ENCODE measurements at regions not wholly inside any gene's neighbourhood (a gene's known extent, or its start where the extent isn't known, plus 50 kb on each side); places are given as distances from the start of the nearest gene placed in this dataset.

- Histone ChIP-seq H3K4me3 (ENCODE audit: extremely low read depth in 1 of 4, insufficient read depth in 2 of 4, low read depth in 3 of 4, low read length in 4 of 4) (no peak overlapping the region), H3K14ac (ENCODE audit: insufficient read length) (no peak overlapping the region), H3K79me1 (ENCODE audit: low read depth, low read length) (no peaks in the 10 kb centered on the region), H2BK15ac (ENCODE audit: low read length) (no peak overlapping the region), H2AFZ (ENCODE audit: low read length) (no peak overlapping the region), H3K9ac (replicated peaks in 1 of 4; ENCODE audit: extremely low read depth in 1 of 4, low read depth in 3 of 4, low read length in 3 of 4) (no peak overlapping the region), H3K23me2 (ENCODE audit: low read depth, low read length) (no peaks in the 10 kb centered on the region), H3K4me2 (ENCODE audit: insufficient read depth in 1 of 2, low read depth in 2 of 2, low read length in 2 of 2) (no peak overlapping the region), H4K8ac (ENCODE audit: extremely low read depth, insufficient read depth, low read length) (no peak overlapping the region), H3K56ac (replicated peaks; ENCODE audit: insufficient read length, low read depth, low read length) (no peak overlapping the region), H3K36me3 (ENCODE audit: control insufficient read depth in 2 of 4, insufficient read depth in 4 of 4, low read length in 3 of 4) (no peaks in the 10 kb centered on the region), H2BK120ac (replicated peaks; ENCODE audit: low read depth, low read length) (no peak overlapping the region), H4K5ac (ENCODE audit: insufficient read length, low read depth, low read length) (no peak overlapping the region), H3K18ac (ENCODE audit: extremely low read depth, low read length) (no peak overlapping the region), H4K20me1 (replicated peaks in 1 of 2; ENCODE audit: control insufficient read depth in 1 of 2, insufficient read depth in 2 of 2, low read length in 2 of 2) (no peaks in the 10 kb centered on the region), H2AK5ac (ENCODE audit: low read depth, low read length) (no peak overlapping the region), H3K4ac (replicated peaks; ENCODE audit: insufficient read length, low read depth, low read length) (no peak overlapping the region), H3K79me2 (ENCODE audit: control insufficient read depth in 1 of 2, insufficient read depth in 2 of 2, low read length in 2 of 2) (no peaks in the 10 kb centered on the region), H2BK5ac (ENCODE audit: low read depth, low read length) (no peak overlapping the region), H2BK20ac (ENCODE audit: low read length) (no peak overlapping the region), H3K27me3 (replicated peaks in 1 of 4; ENCODE audit: control insufficient read depth in 3 of 4, extremely low read depth in 1 of 4, insufficient read depth in 3 of 4, low read length in 3 of 4) (no peaks in the 10 kb centered on the region), H3K27ac (ENCODE audit: low read depth, low read length) (no peak overlapping the region), H3K4me1 (replicated peaks in 1 of 4; ENCODE audit: control insufficient read depth in 3 of 4, insufficient read depth in 4 of 4, low read length in 3 of 4) (no peaks in the 10 kb centered on the region), H3K9me3 (ENCODE audit: insufficient read depth in 2 of 2, low read depth in 1 of 2, low read length in 1 of 2) (no peaks in the 10 kb centered on the region), H3K23ac (ENCODE audit: insufficient read length) (no peak overlapping the region), H2BK12ac (ENCODE audit: low read depth, low read length) (no peak overlapping the region), H4K91ac (replicated peaks; ENCODE audit: insufficient read length, low read length) (no peak overlapping the region)
- no peak for DNase-seq (ENCODE audit: low read depth in 1 of 2, low spot score in 2 of 2)
- CTCF ChIA-PET (ENCODE audit: partially characterized antibody), result no interaction called here
- WGBS, 2 experiments (ENCODE audit: extremely low coverage in 1 of 2, insufficient coverage in 1 of 2, insufficient read length in 1 of 2, insufficient replicate concordance in 2 of 2, low coverage in 1 of 2, low lambda C conversion rate in 2 of 2, missing lambda C conversion rate in 1 of 2), result 100% methylated on average over 2 of the region's 2 CpGs; no CpG with 5 or more reads in 1 of the 2 experiments
- FAIRE-seq, result no peak
- POLR2A ChIA-PET (ENCODE audit: partially characterized antibody), result no interaction called here
- TF ChIP-seq, protein P1, sequence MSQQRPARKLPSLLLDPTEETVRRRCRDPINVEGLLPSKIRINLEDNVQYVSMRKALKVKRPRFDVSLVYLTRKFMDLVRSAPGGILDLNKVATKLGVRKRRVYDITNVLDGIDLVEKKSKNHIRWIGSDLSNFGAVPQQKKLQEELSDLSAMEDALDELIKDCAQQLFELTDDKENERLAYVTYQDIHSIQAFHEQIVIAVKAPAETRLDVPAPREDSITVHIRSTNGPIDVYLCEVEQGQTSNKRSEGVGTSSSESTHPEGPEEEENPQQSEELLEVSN (IDR thresholded peaks at IDR 0.05), result no peak
- TF ChIP-seq EZH2 (IDR thresholded peaks at IDR 0.05; ENCODE audit: low read depth, low read length, severe bottlenecking) (no peak), KDM4A (IDR thresholded peaks at IDR 0.05; ENCODE audit: low read depth, low read length, severe bottlenecking) (no peak), NANOG (IDR thresholded peaks at IDR 0.05; ENCODE audit: insufficient read depth, low read depth, low read length, poor library complexity, severe bottlenecking) (no peak), CBX5 (IDR thresholded peaks at IDR 0.05; ENCODE audit: low read depth, low read length) (no peak), GABPA (IDR thresholded peaks at IDR 0.05; ENCODE audit: borderline replicate concordance, insufficient read depth, low read length) (no peak), EGR1 (IDR thresholded peaks at IDR 0.05; ENCODE audit: borderline replicate concordance, low read depth, low read length) (no peak), TAF1 (IDR thresholded peaks at IDR 0.05; ENCODE audit: low read depth, low read length) (no peak), EP300 (IDR thresholded peaks at IDR 0.05; ENCODE audit: borderline replicate concordance in 1 of 2, low read depth in 2 of 2, low read length in 2 of 2) (no peak), BCL11A (IDR thresholded peaks at IDR 0.05; ENCODE audit: low read depth in 2 of 2, low read length in 2 of 2) (no peak), BRCA1 (IDR thresholded peaks at IDR 0.05; ENCODE audit: low read depth, low read length) (no peak), NRF1 (IDR thresholded peaks at IDR 0.05; ENCODE audit: low read depth, low read length) (no peak)
- TF ChIP-seq, protein P2, sequence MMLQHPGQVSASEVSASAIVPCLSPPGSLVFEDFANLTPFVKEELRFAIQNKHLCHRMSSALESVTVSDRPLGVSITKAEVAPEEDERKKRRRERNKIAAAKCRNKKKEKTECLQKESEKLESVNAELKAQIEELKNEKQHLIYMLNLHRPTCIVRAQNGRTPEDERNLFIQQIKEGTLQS (IDR thresholded peaks at IDR 0.05; ENCODE audit: insufficient read depth, low read depth, low read length), result no peak
These were observed 2241.9 kb downstream of the PCDH7 start for GRCh38 chr4:32962100-32962499.
